ENCODE measurements at regions not wholly inside any gene's neighbourhood (a gene's known extent, or its start where the extent isn't known, plus 50 kb on each side); places are given as distances from the start of the nearest gene placed in this dataset.

- no peak for DNase-seq (ENCODE audit: extremely low read depth in 1 of 2, low read depth in 1 of 2)
Measured at GRCh38 chr20:41811456-41811855, 193.3 kb upstream of the CHD6 start.

- DNase-seq (ENCODE audit: extremely low read depth in 1 of 2, low read depth in 1 of 2) = no peak
Measured at GRCh38 chr20:41800040-41800439, 181.9 kb upstream of the CHD6 start.

- no peak for DNase-seq (ENCODE audit: extremely low read depth in 1 of 2, low read depth in 1 of 2)
Measured at GRCh38 chr20:41798930-41799502, 180.8 kb upstream of the CHD6 start.

GRCh38 chr20:41786158-41786557 lies 168.0 kb upstream of the CHD6 start:
- DNase-seq (ENCODE audit: extremely low read depth in 1 of 2, low read depth in 1 of 2) = no peak

GRCh38 chr20:41784209-41784958 lies 166.2 kb upstream of the CHD6 start:
- DNase-seq (ENCODE audit: extremely low read depth in 1 of 2, low read depth in 1 of 2) = no peak

GRCh38 chr20:41783423-41784208 lies 165.4 kb upstream of the CHD6 start:
- DNase-seq (ENCODE audit: extremely low read depth in 1 of 2, low read depth in 1 of 2) = no peak

GRCh38 chr20:41782730-41783406 lies 164.7 kb upstream of the CHD6 start:
- DNase-seq (ENCODE audit: extremely low read depth in 1 of 2, low read depth in 1 of 2) = no peak

- DNase-seq (ENCODE audit: extremely low read depth in 1 of 2, low read depth in 1 of 2) = no peak
Measured at GRCh38 chr20:41782255-41782654, 164.1 kb upstream of the CHD6 start.

- DNase-seq (ENCODE audit: extremely low read depth in 1 of 2, low read depth in 1 of 2) = no peak
Measured at GRCh38 chr20:41776421-41776820, 158.2 kb upstream of the CHD6 start.

GRCh38 chr20:41774291-41774690 lies 156.1 kb upstream of the CHD6 start:
- DNase-seq (ENCODE audit: extremely low read depth in 1 of 2, low read depth in 1 of 2) = no peak

- no peak for DNase-seq (ENCODE audit: extremely low read depth in 1 of 2, low read depth in 1 of 2)
Measured at GRCh38 chr20:41770965-41771364, 152.8 kb upstream of the CHD6 start.

- DNase-seq (ENCODE audit: extremely low read depth in 1 of 2, low read depth in 1 of 2) = no peak
Measured at GRCh38 chr20:41770427-41770826, 152.2 kb upstream of the CHD6 start.

- DNase-seq (ENCODE audit: extremely low read depth in 1 of 2, low read depth in 1 of 2) = no peak
Measured at GRCh38 chr20:41769592-41770018, 151.4 kb upstream of the CHD6 start.

- DNase-seq (ENCODE audit: extremely low read depth in 1 of 2, low read depth in 1 of 2) = no peak
Measured at GRCh38 chr20:41750137-41750536, 132.0 kb upstream of the CHD6 start.

GRCh38 chr20:41748756-41749582 lies 130.8 kb upstream of the CHD6 start:
- no peak for DNase-seq (ENCODE audit: extremely low read depth in 1 of 2, low read depth in 1 of 2)

GRCh38 chr20:41748051-41748450 lies 129.9 kb upstream of the CHD6 start:
- DNase-seq (ENCODE audit: extremely low read depth in 1 of 2, low read depth in 1 of 2) = no peak

- DNase-seq (ENCODE audit: extremely low read depth in 1 of 2, low read depth in 1 of 2) = no peak
Measured at GRCh38 chr20:41747226-41747625, 129.0 kb upstream of the CHD6 start.

GRCh38 chr20:41746635-41747034 lies 128.5 kb upstream of the CHD6 start:
- DNase-seq (ENCODE audit: extremely low read depth in 1 of 2, low read depth in 1 of 2) = no peak

GRCh38 chr20:41738604-41739206 lies 120.5 kb upstream of the CHD6 start:
- peak; percentile 3 to 14 for DNase-seq (ENCODE audit: extremely low read depth in 1 of 2, low read depth in 1 of 2)

- no peak for DNase-seq (ENCODE audit: extremely low read depth in 1 of 2, low read depth in 1 of 2)
Measured at GRCh38 chr20:41735949-41736348, 117.8 kb upstream of the CHD6 start.

Measured in stimulated activated CD8-positive, alpha-beta memory T cell treated with anti-CD3 and anti-CD28 coated beads, Interleukin-7, amount 100 ng/mL, for 48 hours (primary cell).